ENCODE measurements at regions not wholly inside any gene's neighbourhood (a gene's known extent, or its start where the extent isn't known, plus 50 kb on each side); places are given as distances from the start of the nearest gene placed in this dataset.
A peak's percentile ranks its signal among the peaks of the same experiment; 100 is the strongest.

DNA sequence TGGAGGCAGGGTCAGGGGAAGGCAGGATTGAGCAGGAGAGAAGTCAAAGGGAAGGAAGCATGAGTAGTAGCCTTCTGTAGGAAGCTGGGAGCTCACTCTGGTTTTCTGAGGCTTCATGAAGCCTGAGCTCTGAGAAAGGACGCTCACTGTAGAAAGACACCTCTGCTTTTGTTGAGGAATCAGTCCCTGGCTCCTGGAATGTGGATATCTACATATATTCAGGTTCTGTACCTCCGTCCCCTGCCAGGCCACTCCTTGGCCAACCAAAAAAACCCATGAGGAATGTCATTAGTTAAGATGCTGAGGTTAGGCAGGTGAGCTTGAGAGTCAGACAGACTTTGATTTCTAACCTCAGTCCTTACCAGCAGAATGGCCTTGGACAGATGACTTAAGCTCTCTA lies 283.5 kb upstream of the HABP2 start:
- Histone ChIP-seq H3K9ac (no peak overlapping the region), H3K27me3 (no peaks in the 10 kb centered on the region), H3K4me1 (peaks cover 45% of the 10 kb centered on the region), H4K20me1 (no peaks in the 10 kb centered on the region), H3K4me3 (no peak overlapping the region), H3K4me2 (no peak overlapping the region), H3K27ac (no peak overlapping the region), H3K9me3 (peaks cover 7% of the 10 kb centered on the region), H3K36me3 (no peaks in the 10 kb centered on the region)
- no peak for TF ChIP-seq Cebpa-rat (IDR thresholded peaks at IDR 0.05)

DNA sequence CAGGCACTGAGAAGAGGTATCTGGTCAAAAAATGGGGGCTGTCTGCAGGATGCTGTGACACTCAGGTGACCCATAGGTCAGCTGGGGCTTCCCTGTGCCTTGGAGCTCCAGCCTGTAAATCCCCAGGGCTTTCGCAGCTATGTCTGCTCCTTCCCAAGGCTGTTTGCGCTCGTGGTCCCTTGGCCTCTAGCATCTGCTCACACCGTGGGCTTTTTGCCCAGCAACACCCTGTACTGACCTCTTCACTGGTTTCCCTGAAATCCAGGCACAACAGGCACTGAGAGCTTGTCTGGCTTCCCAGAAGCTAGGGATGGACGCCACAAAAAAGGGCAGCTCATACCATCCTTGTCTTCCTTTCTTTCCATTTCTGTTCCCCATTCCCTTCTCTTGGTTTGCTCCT lies 280.3 kb upstream of the HABP2 start:
- Histone ChIP-seq H3K27ac (peak overlapping the region; percentile 73), H3K9me3 (peaks cover 37% of the 10 kb centered on the region), H3K4me2 (peak overlapping the region; percentile 64), H4K20me1 (no peaks in the 10 kb centered on the region), H3K4me1 (peaks cover 21% of the 10 kb centered on the region), H3K9ac (no peak overlapping the region), H3K27me3 (no peaks in the 10 kb centered on the region), H3K36me3 (no peaks in the 10 kb centered on the region), H3K4me3 (no peak overlapping the region)
- TF ChIP-seq Cebpa-rat (IDR thresholded peaks at IDR 0.05) = no peak

- H3K27ac ChIP-seq = peak overlapping the region; percentile 73
Measured at GRCh38 chr10:113273181-113274163, 279.4 kb upstream of the HABP2 start.

DNA sequence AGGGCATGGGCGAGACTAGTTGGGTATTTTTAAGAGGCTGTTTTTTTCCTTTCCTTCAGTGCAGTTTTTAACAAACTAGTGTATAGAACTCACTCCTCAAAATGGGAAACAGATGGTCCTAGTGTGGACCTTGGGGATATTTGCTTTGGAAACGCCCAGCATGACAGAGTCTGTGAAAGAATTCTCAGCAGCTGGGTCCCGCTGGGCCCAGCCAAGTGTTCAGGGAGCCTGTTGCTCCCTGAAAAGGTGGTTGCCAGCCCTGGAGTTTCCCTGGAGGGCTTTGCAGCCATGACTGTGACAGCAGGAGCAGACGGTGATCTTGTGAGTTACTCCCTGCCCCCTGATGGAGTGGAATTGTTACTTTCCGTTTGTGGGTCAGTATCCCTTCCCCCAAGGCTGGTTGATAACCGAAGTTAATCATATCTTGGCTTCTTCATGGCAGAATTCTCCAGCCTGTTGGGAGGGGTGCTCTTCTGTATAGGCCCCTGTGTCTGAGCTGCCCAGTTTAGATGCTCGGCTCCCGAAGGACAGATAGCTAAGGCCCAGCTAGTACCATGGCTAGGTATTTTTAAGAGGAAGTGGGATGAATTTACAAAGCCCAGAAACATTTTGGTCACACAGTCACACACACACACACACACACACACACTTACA lies 278.6 kb upstream of the HABP2 start:
- Histone ChIP-seq H3K9ac (no peak overlapping the region), H3K4me3 (no peak overlapping the region), H3K27ac (0 out of 2 replicates have a peak overlapping the region, but pooled peaks have one; percentile 73), H3K9me3 (peaks cover 40% of the 10 kb centered on the region), H3K36me3 (no peaks in the 10 kb centered on the region), H4K20me1 (no peaks in the 10 kb centered on the region), H3K4me2 (no peak overlapping the region), H3K4me1 (peaks cover 28% of the 10 kb centered on the region), H3K27me3 (no peaks in the 10 kb centered on the region)
- no peak for TF ChIP-seq Cebpa-rat (IDR thresholded peaks at IDR 0.05)

More at GRCh38 chr10:113273181-113274163, 279.4 kb upstream of the HABP2 start:
- H3K9me3 ChIP-seq = peaks cover 37% of the 10 kb centered on the region
- H4K20me1 ChIP-seq = no peaks in the 10 kb centered on the region
- no peak for TF ChIP-seq Cebpa-rat (IDR thresholded peaks at IDR 0.05)
- H3K4me2 ChIP-seq = peak overlapping the region; percentile 64
- H3K4me1 ChIP-seq = peaks cover 24% of the 10 kb centered on the region
- H3K27me3 ChIP-seq = no peaks in the 10 kb centered on the region
- no peak overlapping the region for H3K4me3 ChIP-seq
- no peaks in the 10 kb centered on the region for H3K36me3 ChIP-seq
- H3K9ac ChIP-seq = peak overlapping the region; percentile 59; the same call in 1 of the 2 replicates

DNA sequence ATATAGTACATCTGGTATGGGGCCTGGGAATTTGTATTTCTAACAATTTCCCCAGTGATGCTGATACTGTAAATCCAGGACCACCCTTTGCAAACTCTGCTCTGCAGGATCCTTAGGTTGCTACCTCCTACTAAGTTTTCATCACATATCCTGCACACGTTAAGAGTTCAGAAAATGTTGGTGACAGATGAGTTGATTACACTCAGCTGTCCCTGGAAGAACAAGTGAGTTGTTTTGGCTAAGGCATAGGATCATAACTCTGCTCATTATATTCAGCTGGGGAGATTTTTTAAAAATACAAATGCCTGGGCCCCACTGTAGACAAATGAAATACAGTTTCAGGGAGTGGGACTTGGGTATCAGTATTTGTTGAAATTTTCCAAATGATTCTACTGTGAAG lies 274.6 kb upstream of the HABP2 start:
- H3K27ac ChIP-seq = no peak overlapping the region
- no peak overlapping the region; the same call in 1 of the 2 replicates for H3K4me2 ChIP-seq
- H3K4me1 ChIP-seq = peaks cover 18% of the 10 kb centered on the region
- H4K20me1 ChIP-seq = no peaks in the 10 kb centered on the region
- H3K9ac ChIP-seq = no peak overlapping the region
- H3K9me3 ChIP-seq = peaks cover 52% of the 10 kb centered on the region
- H3K27me3 ChIP-seq = no peaks in the 10 kb centered on the region
- no peaks in the 10 kb centered on the region for H3K36me3 ChIP-seq
- H3K4me3 ChIP-seq = no peak overlapping the region
- TF ChIP-seq Cebpa-rat (IDR thresholded peaks at IDR 0.05) = no peak

DNA sequence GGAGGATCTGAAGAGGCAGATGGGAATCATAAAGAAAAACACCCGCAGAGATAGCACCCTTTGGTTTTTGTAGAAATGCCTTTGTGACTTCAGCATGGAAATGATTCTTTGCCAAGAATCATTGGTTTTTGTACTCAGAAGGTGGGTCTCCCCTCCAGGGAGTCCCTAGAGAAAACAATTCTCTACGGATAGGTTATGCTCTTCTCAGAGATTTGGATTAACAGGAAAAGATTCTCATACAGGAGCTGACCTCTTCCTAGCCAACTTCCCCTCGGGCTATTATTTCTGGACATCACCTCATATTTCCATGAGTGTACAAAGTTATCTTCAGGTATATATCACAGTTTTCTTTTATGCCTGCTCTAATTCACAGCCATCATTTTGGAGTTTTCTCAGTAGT lies 274.2 kb upstream of the HABP2 start:
- TF ChIP-seq Cebpa-rat (IDR thresholded peaks at IDR 0.05) = no peak
- H3K9ac ChIP-seq = no peak overlapping the region
- no peaks in the 10 kb centered on the region for H3K36me3 ChIP-seq
- no peak overlapping the region; the same call in 1 of the 2 replicates for H3K4me2 ChIP-seq
- no peak overlapping the region for H3K27ac ChIP-seq
- no peak overlapping the region for H3K4me3 ChIP-seq
- H3K4me1 ChIP-seq = peaks cover 14% of the 10 kb centered on the region
- H3K27me3 ChIP-seq = no peaks in the 10 kb centered on the region
- H4K20me1 ChIP-seq = no peaks in the 10 kb centered on the region
- peaks cover 52% of the 10 kb centered on the region for H3K9me3 ChIP-seq

GRCh38 chr10:113279262-113279661 lies 273.6 kb upstream of the HABP2 start:
- peaks cover 46% of the 10 kb centered on the region for H3K9me3 ChIP-seq
- no peak overlapping the region for H3K9ac ChIP-seq
- no peak overlapping the region for H3K27ac ChIP-seq
- no peaks in the 10 kb centered on the region for H3K36me3 ChIP-seq
- H3K4me1 ChIP-seq = peaks cover 8% of the 10 kb centered on the region
- H4K20me1 ChIP-seq = no peaks in the 10 kb centered on the region
- H3K4me2 ChIP-seq = no peak overlapping the region
- no peak overlapping the region for H3K4me3 ChIP-seq
- H3K27me3 ChIP-seq = no peaks in the 10 kb centered on the region
- TF ChIP-seq Cebpa-rat (IDR thresholded peaks at IDR 0.05) = no peak

DNA sequence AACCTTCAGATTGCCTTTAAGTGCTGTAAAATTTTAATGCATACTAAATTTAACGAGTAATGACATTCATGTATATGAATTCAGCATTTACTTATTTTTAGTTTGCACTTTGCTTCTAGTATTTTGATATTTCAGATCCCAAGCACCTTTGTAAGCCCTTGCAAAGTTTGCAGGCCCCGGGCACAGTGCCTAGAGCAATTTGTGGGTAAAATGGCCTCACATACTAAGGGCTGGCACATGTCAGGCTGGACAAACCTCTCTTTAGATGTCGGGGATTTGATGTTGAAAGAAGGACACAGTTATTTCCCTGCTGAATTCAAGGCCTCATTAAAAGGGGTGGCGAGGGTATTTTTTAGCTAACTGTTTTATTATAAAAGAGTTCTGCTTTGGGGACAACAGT lies 270.3 kb upstream of the HABP2 start:
- Histone ChIP-seq H3K27me3 (no peaks in the 10 kb centered on the region), H3K4me1 (peaks cover 7% of the 10 kb centered on the region; the same call in 1 of the 2 replicates), H3K36me3 (no peaks in the 10 kb centered on the region), H3K4me2 (no peak overlapping the region), H3K4me3 (no peak overlapping the region), H3K9ac (no peak overlapping the region), H3K27ac (no peak overlapping the region), H4K20me1 (no peaks in the 10 kb centered on the region), H3K9me3 (peaks cover 16% of the 10 kb centered on the region; the same call in 1 of the 2 replicates)
- TF ChIP-seq Cebpa-rat (IDR thresholded peaks at IDR 0.05) = no peak

DNA sequence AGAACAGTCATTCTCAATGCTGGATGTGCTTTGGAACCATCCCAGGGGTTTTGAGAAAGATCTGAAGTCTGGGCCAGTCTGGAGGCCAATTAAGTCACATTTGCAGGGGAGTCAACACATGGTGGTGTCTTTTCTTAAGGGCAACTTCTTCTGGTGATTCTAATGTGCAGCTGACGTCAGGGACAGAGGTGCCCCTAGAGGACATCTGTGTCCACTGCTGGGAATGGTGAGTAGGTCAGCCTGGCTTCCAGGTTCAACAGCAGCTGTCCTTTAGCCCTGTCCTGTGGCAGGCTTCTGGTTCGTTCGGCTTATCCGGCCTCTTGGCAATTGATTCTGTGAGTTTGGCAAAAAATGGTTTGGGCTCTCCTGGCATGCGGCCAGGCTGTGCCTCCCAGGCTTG lies 269.7 kb upstream of the HABP2 start:
- Histone ChIP-seq H3K36me3 (no peaks in the 10 kb centered on the region), H3K9ac (no peak overlapping the region), H3K27ac (no peak overlapping the region), H3K27me3 (no peaks in the 10 kb centered on the region), H3K4me1 (peaks cover 6% of the 10 kb centered on the region; the same call in 1 of the 2 replicates), H4K20me1 (no peaks in the 10 kb centered on the region), H3K9me3 (peaks cover 16% of the 10 kb centered on the region; the same call in 1 of the 2 replicates), H3K4me2 (no peak overlapping the region), H3K4me3 (no peak overlapping the region)
- TF ChIP-seq Cebpa-rat (IDR thresholded peaks at IDR 0.05) = no peak

- Histone ChIP-seq H4K20me1 (no peaks in the 10 kb centered on the region), H3K4me3 (no peak overlapping the region), H3K27ac (no peak overlapping the region), H3K4me1 (no peaks in the 10 kb centered on the region), H3K9me3 (peaks cover 9% of the 10 kb centered on the region; the same call in 1 of the 2 replicates), H3K27me3 (no peaks in the 10 kb centered on the region), H3K9ac (no peak overlapping the region), H3K36me3 (no peaks in the 10 kb centered on the region), H3K4me2 (no peak overlapping the region)
- TF ChIP-seq Cebpa-rat (IDR thresholded peaks at IDR 0.05) = no peak
Measured at GRCh38 chr10:113284635-113285034, 268.2 kb upstream of the HABP2 start.

Measured in BLaER1 (cell line).